Cardiac muscle cell (in vitro differentiated cells and primary cell): ENCODE measurements at regions not wholly inside any gene's neighbourhood (a gene's known extent, or its start where the extent isn't known, plus 50 kb on each side); places are given as distances from the start of the nearest gene placed in this dataset.

Source experiments
- DNase-seq, 2 donors: peaks; one replicate each; pipeline versions ENCODE4 v3.0.0 to v3.0.0-alpha.2; 2010 to 2017; ENCODE audit warnings: low read depth in 1 of 2, low spot score in 1 of 2
- H3K27ac ChIP-seq: fragments of 200-600 bp; sonication (generic); 2 replicates; pipeline ENCODE4 v1.5.1; 2016
- H3K27me3 ChIP-seq: fragments of 200-600 bp; sonication (generic); 2 replicates; pipeline ENCODE4 v1.6.0; 2016; ENCODE audit warnings: control low read depth
- H3K36me3 ChIP-seq: fragments of 200-600 bp; sonication (generic); 2 replicates; pipeline ENCODE4 v1.5.1; 2016; ENCODE audit warnings: control low read depth
- H3K4me1 ChIP-seq: fragments of 200-600 bp; sonication (generic); 2 replicates; pipeline ENCODE4 v1.8.1; 2017; ENCODE audit warnings: low read depth, mild to moderate bottlenecking, mixed run types
- H3K4me3 ChIP-seq: fragments of 200-600 bp; sonication (generic); 2 replicates; pipeline ENCODE4 v1.5.1; 2016; ENCODE audit warnings: mild to moderate bottlenecking
- H3K9me3 ChIP-seq: fragments of 200-600 bp; sonication (generic); 2 replicates; pipeline ENCODE4 v1.5.1; 2017; ENCODE audit warnings: low read depth, mild to moderate bottlenecking, control low read depth
- TF ChIP-seq, protein P1 (sequence below): IDR thresholded peaks from 2 replicates; pipeline ENCODE4 v1.5.1; 2012; ENCODE audit warnings: low read depth, mild to moderate bottlenecking, low read length

DNA sequence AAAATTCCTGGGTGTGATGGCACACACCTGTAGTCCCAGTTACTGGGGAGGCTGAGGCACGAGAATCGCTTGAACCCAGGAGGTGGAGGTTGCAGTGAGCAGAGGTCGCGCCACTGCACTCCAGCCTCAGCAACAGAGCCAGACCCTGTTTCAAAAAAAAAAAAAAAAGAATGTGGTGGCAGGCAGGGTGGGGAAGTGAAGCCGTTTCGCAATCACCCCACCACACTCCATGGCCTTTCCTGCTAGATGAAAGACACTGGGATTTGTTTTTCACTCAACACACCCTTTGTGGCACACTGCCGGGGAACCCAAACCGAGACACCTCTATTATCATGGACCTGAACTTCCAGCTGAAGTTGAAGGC is 172.4 kb upstream of the IQSEC1 start:
- no peaks in the 10 kb centered on the region for H3K9me3 ChIP-seq
- H3K4me3 ChIP-seq, result no peak overlapping the region
- H3K27me3 ChIP-seq, result no peaks in the 10 kb centered on the region
- H3K4me1 ChIP-seq, result no peaks in the 10 kb centered on the region
- no peak overlapping the region for H3K27ac ChIP-seq
- TF ChIP-seq, protein P1, sequence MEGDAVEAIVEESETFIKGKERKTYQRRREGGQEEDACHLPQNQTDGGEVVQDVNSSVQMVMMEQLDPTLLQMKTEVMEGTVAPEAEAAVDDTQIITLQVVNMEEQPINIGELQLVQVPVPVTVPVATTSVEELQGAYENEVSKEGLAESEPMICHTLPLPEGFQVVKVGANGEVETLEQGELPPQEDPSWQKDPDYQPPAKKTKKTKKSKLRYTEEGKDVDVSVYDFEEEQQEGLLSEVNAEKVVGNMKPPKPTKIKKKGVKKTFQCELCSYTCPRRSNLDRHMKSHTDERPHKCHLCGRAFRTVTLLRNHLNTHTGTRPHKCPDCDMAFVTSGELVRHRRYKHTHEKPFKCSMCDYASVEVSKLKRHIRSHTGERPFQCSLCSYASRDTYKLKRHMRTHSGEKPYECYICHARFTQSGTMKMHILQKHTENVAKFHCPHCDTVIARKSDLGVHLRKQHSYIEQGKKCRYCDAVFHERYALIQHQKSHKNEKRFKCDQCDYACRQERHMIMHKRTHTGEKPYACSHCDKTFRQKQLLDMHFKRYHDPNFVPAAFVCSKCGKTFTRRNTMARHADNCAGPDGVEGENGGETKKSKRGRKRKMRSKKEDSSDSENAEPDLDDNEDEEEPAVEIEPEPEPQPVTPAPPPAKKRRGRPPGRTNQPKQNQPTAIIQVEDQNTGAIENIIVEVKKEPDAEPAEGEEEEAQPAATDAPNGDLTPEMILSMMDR, result no peak
- H3K36me3 ChIP-seq, result no peaks in the 10 kb centered on the region
- peak in 1 of 2 donors; percentile 10 for DNase-seq

DNA sequence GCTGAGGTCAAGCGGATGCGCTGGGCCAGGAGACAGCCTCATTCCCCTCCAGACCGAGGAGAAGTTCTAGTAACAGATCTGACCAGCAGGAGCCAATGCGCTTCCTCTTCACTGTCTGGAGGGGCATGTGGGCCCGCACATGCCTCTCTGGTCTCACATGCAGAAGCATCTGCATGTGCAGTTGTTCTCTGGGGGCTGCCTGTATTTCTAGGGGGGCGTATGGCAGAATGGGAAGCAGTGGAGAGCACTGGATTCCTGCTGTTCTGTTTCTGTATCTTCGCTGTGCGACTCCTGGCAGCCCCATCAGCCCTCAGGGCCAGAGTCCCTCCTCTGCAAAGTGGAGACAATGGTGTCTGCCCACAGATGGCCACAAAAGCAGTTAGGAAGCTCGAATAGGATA is 170.4 kb upstream of the IQSEC1 start:
- TF ChIP-seq, protein P1, result no peak
- no peaks in the 10 kb centered on the region for H3K27me3 ChIP-seq
- no peaks in the 10 kb centered on the region for H3K4me1 ChIP-seq
- no peaks in the 10 kb centered on the region for H3K36me3 ChIP-seq
- H3K9me3 ChIP-seq, result no peaks in the 10 kb centered on the region
- no peak overlapping the region for H3K4me3 ChIP-seq
- H3K27ac ChIP-seq, result no peak overlapping the region
- DNase-seq, result no peak

DNA sequence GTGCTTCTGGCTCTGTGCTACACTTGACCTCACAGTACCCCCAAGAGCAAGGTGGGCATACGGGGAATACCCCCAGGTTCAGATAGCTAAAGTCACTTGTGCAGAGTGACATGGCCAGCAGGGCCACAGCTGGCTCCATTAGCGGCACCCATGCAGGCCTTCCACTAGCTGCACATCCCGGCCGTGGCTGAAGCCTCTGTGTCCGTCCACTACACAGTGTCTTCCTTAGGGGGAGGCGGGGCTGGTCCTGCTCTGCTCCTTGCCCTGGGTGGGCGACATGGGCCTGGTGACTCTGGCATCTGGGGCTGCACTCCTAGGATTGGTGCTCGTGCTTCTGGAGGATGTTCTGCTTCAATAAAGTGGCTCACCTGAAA is 169.1 kb upstream of the IQSEC1 start:
- Histone ChIP-seq H3K4me1 (no peaks in the 10 kb centered on the region), H3K9me3 (no peaks in the 10 kb centered on the region), H3K27ac (no peak overlapping the region), H3K4me3 (no peak overlapping the region), H3K36me3 (no peaks in the 10 kb centered on the region), H3K27me3 (no peaks in the 10 kb centered on the region)
- no peak for DNase-seq
- TF ChIP-seq, protein P1, result no peak

DNA sequence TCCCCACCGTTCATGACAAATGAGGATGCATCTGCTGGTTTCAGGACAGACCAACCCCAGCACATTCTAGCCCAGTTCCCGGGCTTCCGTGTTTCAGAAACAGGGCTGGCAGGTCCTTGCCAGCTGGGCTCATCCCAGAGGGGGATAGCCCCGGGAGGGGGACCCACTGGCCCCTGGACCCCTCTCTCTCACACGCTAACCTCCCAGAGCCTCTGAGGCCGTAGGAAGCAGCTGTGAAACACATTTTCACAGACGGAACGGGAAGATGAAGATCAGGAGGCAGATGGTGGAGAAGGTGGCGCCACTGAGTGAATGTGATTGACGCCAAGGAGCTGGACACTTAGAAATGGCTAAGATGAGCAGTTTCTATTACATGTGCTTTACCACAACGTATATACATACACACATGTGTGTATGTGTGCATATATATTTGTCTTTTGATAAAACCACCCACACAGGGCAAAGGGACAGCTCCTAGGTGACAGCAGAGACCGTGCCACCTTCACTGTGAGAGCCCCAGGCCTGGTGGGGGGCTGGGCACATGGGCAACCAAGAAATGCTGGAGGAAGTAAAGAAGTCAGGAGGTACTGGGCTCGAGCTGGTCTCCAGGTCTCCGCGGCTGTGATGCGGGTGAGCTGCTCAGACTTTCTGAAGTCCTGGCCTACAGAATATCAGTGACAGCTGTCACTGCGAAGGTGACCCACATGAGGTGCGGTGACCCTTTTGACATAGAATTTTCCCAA is 168.6 kb upstream of the IQSEC1 start:
- Histone ChIP-seq H3K9me3 (no peaks in the 10 kb centered on the region), H3K4me3 (no peak overlapping the region), H3K27me3 (no peaks in the 10 kb centered on the region), H3K36me3 (no peaks in the 10 kb centered on the region), H3K4me1 (no peaks in the 10 kb centered on the region), H3K27ac (no peak overlapping the region)
- TF ChIP-seq, protein P1, result no peak
- no peak for DNase-seq

DNA sequence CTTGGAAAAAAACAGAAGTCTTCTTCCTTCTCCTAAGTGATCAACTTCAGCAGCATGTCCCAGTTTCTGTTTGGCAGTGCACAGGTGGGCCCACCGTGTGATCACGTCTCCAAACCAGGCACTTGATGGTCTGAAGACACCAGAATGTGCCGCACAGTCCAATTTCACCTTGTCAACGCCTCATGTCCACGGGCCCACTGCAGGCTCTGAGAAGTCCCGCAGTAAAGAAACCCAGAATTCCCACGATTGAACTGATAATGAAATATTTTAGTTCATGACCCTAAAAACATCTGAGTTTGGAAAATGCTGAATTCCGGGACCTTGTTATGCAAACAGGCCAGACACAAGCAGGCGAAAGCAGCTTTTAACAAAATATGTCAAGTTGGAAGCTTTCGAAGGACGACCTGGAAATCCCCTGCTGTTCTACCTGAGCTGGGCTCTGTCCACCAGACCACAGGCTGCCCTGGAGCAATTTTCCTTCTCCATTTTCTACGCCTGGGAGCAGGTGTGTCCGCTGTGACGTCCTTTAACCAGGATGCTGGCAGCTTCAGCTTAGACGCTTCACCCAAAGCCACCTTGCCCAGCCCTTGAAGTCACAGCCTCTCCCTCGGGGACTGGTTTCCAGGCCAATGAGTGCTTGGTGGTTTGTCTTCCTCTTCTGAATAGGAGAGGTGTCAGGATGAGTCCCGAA is 167.8 kb upstream of the IQSEC1 start:
- H3K36me3 ChIP-seq, result no peaks in the 10 kb centered on the region
- no peaks in the 10 kb centered on the region for H3K27me3 ChIP-seq
- no peaks in the 10 kb centered on the region for H3K4me1 ChIP-seq
- no peak overlapping the region for H3K27ac ChIP-seq
- no peak for DNase-seq
- no peak overlapping the region for H3K4me3 ChIP-seq
- no peaks in the 10 kb centered on the region for H3K9me3 ChIP-seq
- TF ChIP-seq, protein P1, result no peak
